ENCODE measurements at regions not wholly inside any gene's neighbourhood (a gene's known extent, or its start where the extent isn't known, plus 50 kb on each side); places are given as distances from the start of the nearest gene placed in this dataset.

DNA sequence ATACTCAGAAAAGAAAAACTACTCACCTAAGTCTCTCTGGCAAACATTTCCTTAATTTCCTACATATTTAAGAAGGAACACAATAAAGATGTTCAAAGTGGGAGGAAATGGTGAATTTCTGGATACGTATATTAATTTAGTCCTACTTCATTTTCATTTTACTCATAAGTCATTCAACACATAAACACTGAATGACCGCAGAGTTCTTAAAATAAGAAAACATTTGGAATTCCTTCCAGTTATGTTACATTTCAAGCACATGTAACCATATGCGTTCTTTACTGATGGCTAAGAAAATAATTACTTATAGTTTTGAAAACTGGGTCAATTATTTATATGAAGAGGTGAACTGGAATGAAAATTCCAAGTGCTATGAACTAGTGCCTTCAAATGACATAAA is 409.3 kb downstream of the BCAT1 start:
- Histone ChIP-seq H3K27ac (ENCODE audit: insufficient read depth, low read depth, low read length) (no peak overlapping the region), H3K4me1 (ENCODE audit: control insufficient read depth, extremely low read depth, insufficient read depth, low read length) (no peaks in the 10 kb centered on the region), H3K36me3 (ENCODE audit: control insufficient read depth in 2 of 2, extremely low read depth in 1 of 2, insufficient read depth in 2 of 2, low read length in 2 of 2) (no peaks in the 10 kb centered on the region), H3K9me3 (replicated peaks; ENCODE audit: control insufficient read depth, insufficient read depth, low read length) (no peaks in the 10 kb centered on the region), H3K27me3 (ENCODE audit: control insufficient read depth in 2 of 2, insufficient read depth in 2 of 2, low read length in 2 of 2) (peaks cover 0 to under 1% of the 10 kb centered on the region in 2 experiments), H3K79me2 (ENCODE audit: control insufficient read depth, insufficient read depth, low read length) (no peaks in the 10 kb centered on the region), H3K4me3 (replicated peaks in 1 of 3; ENCODE audit: insufficient read depth in 1 of 3, low read depth in 1 of 3, low read length in 3 of 3) (no peak overlapping the region), H3K4me2 (ENCODE audit: insufficient read depth, low read length) (no peak overlapping the region), H3K9me1 (replicated peaks; ENCODE audit: control insufficient read depth, extremely low read depth, insufficient read depth, low read length) (no peaks in the 10 kb centered on the region), H3K9ac (replicated peaks; ENCODE audit: extremely low read depth, insufficient read depth, low read length) (no peak overlapping the region), H2AFZ (ENCODE audit: low read depth, low read length) (no peak overlapping the region), H4K20me1 (replicated peaks; ENCODE audit: control insufficient read depth, extremely low read depth, insufficient read depth, low read length) (no peaks in the 10 kb centered on the region)
- TF ChIP-seq POLR2AphosphoS5 (IDR thresholded peaks at IDR 0.05; ENCODE audit: insufficient read depth, low read depth, low read length) (no peak), EZH2 (IDR thresholded peaks at IDR 0.05; ENCODE audit: borderline replicate concordance, low read depth, low read length, severe bottlenecking) (no peak), POLR2A (IDR thresholded peaks at IDR 0.05; ENCODE audit: low read depth, low read length) (no peak), GATA2 (IDR thresholded peaks at IDR 0.05; ENCODE audit: insufficient read depth, insufficient read length, low read depth, low read length) (no peak), MYC (IDR thresholded peaks at IDR 0.05; ENCODE audit: low read depth, low read length) (no peak), JUN (IDR thresholded peaks at IDR 0.05; ENCODE audit: borderline replicate concordance, insufficient read depth, insufficient read length, low read depth) (no peak), FOS (IDR thresholded peaks at IDR 0.05; ENCODE audit: borderline replicate concordance, insufficient read depth, low read length) (no peak)
- TF ChIP-seq, protein P1, sequence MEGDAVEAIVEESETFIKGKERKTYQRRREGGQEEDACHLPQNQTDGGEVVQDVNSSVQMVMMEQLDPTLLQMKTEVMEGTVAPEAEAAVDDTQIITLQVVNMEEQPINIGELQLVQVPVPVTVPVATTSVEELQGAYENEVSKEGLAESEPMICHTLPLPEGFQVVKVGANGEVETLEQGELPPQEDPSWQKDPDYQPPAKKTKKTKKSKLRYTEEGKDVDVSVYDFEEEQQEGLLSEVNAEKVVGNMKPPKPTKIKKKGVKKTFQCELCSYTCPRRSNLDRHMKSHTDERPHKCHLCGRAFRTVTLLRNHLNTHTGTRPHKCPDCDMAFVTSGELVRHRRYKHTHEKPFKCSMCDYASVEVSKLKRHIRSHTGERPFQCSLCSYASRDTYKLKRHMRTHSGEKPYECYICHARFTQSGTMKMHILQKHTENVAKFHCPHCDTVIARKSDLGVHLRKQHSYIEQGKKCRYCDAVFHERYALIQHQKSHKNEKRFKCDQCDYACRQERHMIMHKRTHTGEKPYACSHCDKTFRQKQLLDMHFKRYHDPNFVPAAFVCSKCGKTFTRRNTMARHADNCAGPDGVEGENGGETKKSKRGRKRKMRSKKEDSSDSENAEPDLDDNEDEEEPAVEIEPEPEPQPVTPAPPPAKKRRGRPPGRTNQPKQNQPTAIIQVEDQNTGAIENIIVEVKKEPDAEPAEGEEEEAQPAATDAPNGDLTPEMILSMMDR (IDR thresholded peaks at IDR 0.05; ENCODE audit: extremely low read depth in 1 of 2, insufficient read depth in 1 of 2, low read depth in 1 of 2, low read length in 2 of 2) = no peak
- TF ChIP-seq, protein P2, sequence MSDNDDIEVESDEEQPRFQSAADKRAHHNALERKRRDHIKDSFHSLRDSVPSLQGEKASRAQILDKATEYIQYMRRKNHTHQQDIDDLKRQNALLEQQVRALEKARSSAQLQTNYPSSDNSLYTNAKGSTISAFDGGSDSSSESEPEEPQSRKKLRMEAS (IDR thresholded peaks at IDR 0.05; ENCODE audit: insufficient read depth, insufficient read length) = no peak
- no peak for DNase-seq (ENCODE audit: low read depth, low spot score)
- CTCF ChIA-PET = no interaction called here
- intact Hi-C loops (cut with micrococcal nuclease) = no loop called here
- no peak for FAIRE-seq
- no TSS peak for BruUV-seq (replicated peaks)
- POLR2A ChIA-PET = no interaction called here
- dilution Hi-C loops (cut with MboI; ENCODE audit: extremely low pct_ligation_motif_present, low sequenced_read_pairs) = no loop called here
